RCC 7860 (cell line): ENCODE measurements at regions not wholly inside any gene's neighbourhood (a gene's known extent, or its start where the extent isn't known, plus 50 kb on each side); places are given as distances from the start of the nearest gene placed in this dataset.

Experiments used
- DNase-seq: peaks from one replicate; pipeline ENCODE4 v3.0.0-alpha.2; 2015; ENCODE audit warnings: low spot score
- FAIRE-seq: peaks from 2 replicates; lab custom pipeline; 2012; peaks lifted over from hg19 to GRCh38; lab: Jason Lieb, UNC

- FAIRE-seq (no peak), DNase-seq (no peak)
These were observed 106.2 kb upstream of the TUT7 start for GRCh38 chr9:86460216-86461002.

GRCh38 chr9:86459599-86460155, 105.5 kb upstream of the TUT7 start:
- FAIRE-seq: no peak
- DNase-seq: no peak

GRCh38 chr9:86459191-86459590, 105.0 kb upstream of the TUT7 start:
- FAIRE-seq: no peak

GRCh38 chr9:86458191-86458855, 104.1 kb upstream of the TUT7 start:
- no peak for FAIRE-seq
- DNase-seq: no peak

More at GRCh38 chr9:86459191-86459590, 105.0 kb upstream of the TUT7 start:
- no peak for DNase-seq

DNA sequence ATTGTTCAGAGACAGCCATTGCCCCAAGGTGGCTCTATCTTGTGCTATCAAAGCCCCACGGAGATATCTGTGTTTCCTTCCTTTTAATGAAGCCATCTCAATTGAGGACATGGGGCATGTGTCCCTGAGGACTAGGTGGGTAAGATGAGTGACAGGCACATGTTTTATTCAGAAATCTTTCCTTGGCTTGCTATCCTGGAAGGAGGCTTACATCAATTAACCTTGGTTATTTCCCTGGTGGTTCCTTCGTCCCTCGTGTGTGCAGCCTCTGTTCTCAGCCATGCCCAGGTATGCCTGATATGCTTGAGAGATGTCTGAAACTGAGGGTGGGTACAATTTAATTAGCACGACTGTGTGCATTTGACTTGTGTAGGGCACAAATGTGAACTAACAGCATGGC, 102.2 kb upstream of the TUT7 start:
- no peak for DNase-seq
- FAIRE-seq: no peak

GRCh38 chr9:86454701-86455615, 100.7 kb upstream of the TUT7 start:
- DNase-seq (no peak), FAIRE-seq (no peak)

DNA sequence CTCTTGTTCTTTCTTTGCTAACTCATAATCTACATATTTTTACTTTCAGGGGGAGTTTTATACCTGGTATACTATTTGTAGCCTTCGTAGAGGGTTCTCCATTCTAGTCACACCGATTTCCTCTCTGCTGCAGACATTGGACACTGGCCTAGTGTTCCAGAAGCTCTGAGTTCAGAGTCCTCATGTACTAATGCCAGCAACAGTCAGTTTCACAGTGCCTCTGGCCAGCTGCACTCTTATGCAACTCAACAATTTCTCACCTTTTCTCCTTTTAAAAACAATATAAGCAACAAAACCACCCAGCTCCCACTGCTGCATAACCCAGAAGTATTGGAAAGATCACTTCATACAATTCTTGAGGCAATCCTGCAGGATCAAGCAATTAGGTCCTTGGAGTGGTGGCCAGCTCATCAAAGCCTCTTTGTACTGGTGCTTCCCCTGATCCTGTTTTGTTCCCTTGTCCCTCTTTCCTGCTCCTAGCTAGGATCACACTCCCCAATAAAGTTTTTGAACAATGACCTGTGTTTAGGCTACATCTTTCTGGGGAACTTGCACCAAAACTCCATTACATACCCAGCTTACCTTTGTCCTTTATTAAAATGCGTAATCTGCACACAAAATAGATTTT, 98.1 kb upstream of the TUT7 start:
- DNase-seq: no peak
- FAIRE-seq: no peak

DNA sequence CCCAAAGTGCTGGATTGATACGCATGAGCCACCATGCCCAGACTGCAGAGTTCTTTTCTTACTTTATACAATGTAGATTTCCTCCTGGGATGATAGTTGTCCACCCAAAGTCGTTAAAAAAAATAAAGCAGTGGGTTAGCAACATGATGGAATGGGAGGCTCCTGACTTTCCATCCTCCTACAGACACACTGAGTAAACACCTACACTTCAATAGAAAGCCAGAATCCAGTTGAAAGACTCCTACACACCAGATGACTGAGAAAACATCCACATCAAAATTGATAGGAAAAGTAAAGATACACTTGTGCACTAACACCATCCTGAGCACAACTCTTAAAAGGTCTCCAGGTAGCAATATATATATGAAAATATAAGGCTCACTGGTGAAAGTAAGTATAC, 95.0 kb upstream of the TUT7 start:
- DNase-seq (no peak), FAIRE-seq (no peak)

GRCh38 chr9:86445671-86446070, 91.5 kb upstream of the TUT7 start:
- DNase-seq (no peak), FAIRE-seq (no peak)

GRCh38 chr9:86443992-86444391, 89.8 kb upstream of the TUT7 start:
- no peak for FAIRE-seq
- no peak for DNase-seq

DNA sequence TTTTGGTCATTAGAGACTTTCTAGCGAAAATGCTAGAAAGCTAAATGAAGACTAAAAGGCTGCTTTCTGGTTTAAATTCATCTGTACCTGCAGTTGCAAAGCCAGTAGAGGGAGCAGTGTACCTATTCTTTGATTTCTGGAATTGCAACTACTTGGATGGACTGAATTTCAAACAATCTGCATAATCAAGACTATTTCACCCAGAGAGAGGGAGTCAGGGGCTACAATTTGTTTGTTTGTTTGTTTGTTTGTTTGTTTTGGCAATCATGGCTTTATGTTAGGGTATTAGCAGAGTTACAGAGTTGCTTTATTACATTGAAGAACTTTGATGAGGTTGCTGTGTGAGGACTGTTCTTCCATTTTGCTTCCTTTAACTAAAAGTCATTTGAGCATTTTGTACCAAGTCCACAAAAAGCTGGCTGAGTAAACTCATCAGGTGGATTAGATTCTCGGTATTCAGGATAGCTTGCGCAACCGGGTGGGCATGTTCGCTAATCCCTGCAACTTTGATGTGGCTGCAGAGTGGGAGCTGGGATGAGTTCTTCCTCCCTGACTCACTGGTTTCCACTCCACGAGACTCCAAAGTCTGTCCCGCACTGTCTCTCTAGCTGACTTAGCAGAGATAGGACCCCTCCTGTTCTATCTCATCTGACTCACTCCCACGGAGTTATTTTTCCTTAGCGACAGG, 80.0 kb upstream of the TUT7 start:
- peak; percentile 53 for DNase-seq
- FAIRE-seq: peak; percentile 69

DNA sequence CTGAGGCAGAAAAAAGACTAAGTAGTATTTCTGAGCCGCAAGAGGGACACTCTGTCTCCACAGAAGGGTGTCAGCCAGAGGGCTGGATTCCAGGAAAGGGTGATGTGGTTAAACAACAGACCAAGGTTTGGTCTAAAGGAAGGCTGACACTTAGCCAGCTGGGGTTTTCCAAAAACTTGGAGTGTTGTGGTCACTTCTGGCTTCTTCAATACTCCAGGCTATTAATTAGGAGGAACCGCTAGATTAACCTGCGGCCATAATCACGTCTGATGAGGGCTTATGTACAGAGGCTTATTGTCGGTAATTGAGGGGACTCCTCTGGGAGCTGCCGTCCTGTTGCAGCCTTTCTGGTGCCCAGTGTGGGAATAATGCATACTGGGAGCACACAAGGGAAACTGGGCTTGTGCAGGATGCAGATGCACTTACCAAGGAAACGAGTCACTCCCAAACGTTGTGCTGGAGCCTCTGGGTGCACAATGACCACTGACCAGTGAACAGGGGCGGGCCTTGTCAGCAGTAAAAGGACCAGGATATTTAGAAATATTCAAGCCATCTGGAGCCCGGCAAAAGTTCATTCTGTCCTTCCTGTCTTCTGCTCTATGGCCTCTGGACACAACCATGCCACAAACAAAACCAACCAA, 70.2 kb upstream of the TUT7 start:
- FAIRE-seq (no peak), DNase-seq (no peak)

GRCh38 chr9:86413971-86414880, 60.0 kb upstream of the TUT7 start:
- DNase-seq: peak; percentile 38
- FAIRE-seq: peak; percentile 74

- no peak for FAIRE-seq
- DNase-seq: no peak
These were observed 56.1 kb upstream of the TUT7 start for GRCh38 chr9:86410281-86410680.

GRCh38 chr9:86408121-86408520, 53.9 kb upstream of the TUT7 start:
- DNase-seq: no peak
- no peak for FAIRE-seq

GRCh38 chr9:86407022-86407421, 52.8 kb upstream of the TUT7 start:
- DNase-seq (peak; percentile 35), FAIRE-seq (no peak)

GRCh38 chr9:86406366-86406765, 52.2 kb upstream of the TUT7 start:
- no peak for FAIRE-seq
- DNase-seq: no peak

DNA sequence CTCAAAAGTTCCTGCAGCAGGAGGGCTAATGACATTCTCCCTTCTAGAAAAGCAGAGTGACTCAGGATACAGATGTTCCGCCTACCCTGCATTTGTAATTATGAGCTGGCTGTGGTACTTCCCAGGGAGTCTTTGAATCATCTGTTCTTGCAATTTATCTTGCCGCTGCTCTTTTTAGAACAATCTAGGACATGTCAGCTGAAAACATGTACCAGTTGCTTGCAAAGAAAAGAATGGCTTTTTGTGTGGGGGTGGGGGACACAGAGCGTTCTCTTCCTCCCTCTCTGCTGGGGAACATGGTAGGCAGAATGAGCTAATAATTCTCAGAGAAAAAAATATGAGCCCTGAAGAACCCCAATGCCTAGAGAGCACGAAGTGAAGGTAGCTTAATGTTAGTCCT, 51.7 kb upstream of the TUT7 start:
- DNase-seq: peak; percentile 73
- peak; percentile 80 for FAIRE-seq

DNA sequence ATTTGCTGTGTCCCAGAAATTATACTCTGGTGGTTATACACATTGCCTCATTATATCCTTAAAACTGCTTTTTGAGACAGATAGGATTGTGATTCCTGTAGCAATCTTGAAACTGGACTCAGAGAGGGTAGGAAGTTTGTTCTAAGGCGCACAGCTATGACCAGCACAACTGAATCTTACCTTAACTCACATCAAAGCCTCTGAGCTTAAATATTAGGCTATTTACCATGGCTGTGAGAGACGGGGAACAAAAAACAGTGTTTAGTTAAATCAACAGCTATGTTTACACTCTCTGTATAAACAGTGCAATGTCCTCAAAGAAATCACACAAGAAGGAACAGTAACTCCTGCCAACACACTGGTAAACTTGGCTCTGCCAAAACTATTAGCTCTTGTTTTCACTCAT, 50.9 kb upstream of the TUT7 start:
- FAIRE-seq (no peak), DNase-seq (no peak)
